ENCODE measurements at regions not wholly inside any gene's neighbourhood (a gene's known extent, or its start where the extent isn't known, plus 50 kb on each side); places are given as distances from the start of the nearest gene placed in this dataset.

GRCh38 chr6:96683819-96684528 is 121.0 kb downstream of the FHL5 start:
- TF ChIP-seq ZNF274 (IDR thresholded peaks at IDR 0.05; ENCODE audit: low read depth, low read length) (no peak), YY1 (IDR thresholded peaks at IDR 0.05; ENCODE audit: insufficient read depth, insufficient read length) (no peak), SUZ12 (IDR thresholded peaks at IDR 0.05; ENCODE audit: extremely low read depth, insufficient read depth, insufficient read length) (no peak)

Data from NT2/D1 (cell line).